Breast epithelium (tissue), 4 donors: ENCODE measurements at regions not wholly inside any gene's neighbourhood (a gene's known extent, or its start where the extent isn't known, plus 50 kb on each side); places are given as distances from the start of the nearest gene placed in this dataset.
"Not testable (repeated sequence)": the region's sequence is repeated elsewhere in the genome, so short reads cannot be mapped to it uniquely, and the experiment has no call there.

Experiments
- DNase-seq, 2 donors: peaks; one replicate each; pipeline ENCODE4 v3.0.0-alpha.2; 2019; ENCODE audit warnings: low spot score in 2 of 2
- H3K27ac ChIP-seq, 2 donors: fragments of 200-600 bp; sonication (generic) in 1 of 2; one replicate each; pipeline ENCODE4 v1.5.1; 2016 to 2019; ENCODE audit warnings: mild to moderate bottlenecking in 1 of 2
- H3K27me3 ChIP-seq, 2 donors: fragments of 200-600 bp; sonication (generic) in 1 of 2; one replicate each; pipeline versions ENCODE4 v1.5.1 to v1.6.0; 2017 to 2019; ENCODE audit warnings: control low read depth in 1 of 2, mild to moderate bottlenecking in 1 of 2
- H3K36me3 ChIP-seq: fragments of 200-600 bp; one replicate; pipeline ENCODE4 v1.5.1; 2019
- H3K4me1 ChIP-seq, 2 donors: fragments of 200-600 bp; sonication (generic); one replicate each; pipeline ENCODE4 v1.5.1; 2016 to 2019; ENCODE audit warnings: control low read depth in 1 of 2
- H3K4me3 ChIP-seq, 3 donors: fragments of 200-600 bp; sonication (generic); 1 replicate in 2 of 3; 2 replicates in 1 of 3; pipeline ENCODE4 v1.5.1; 2016 to 2019; ENCODE audit warnings: mild to moderate bottlenecking in 3 of 3, moderate library complexity in 2 of 3
- H3K9me3 ChIP-seq, 2 donors: fragments of 200-600 bp; sonication (generic) in 1 of 2; one replicate each; pipeline ENCODE4 v1.5.1; 2016 to 2019; ENCODE audit warnings: control low read depth in 1 of 2
- CTCF ChIP-seq, 3 donors: fragments of 450-650 bp; IDR thresholded peaks; one replicate each; pipeline ENCODE4 v1.5.1; 2016 to 2017; ENCODE audit warnings: antibody characterized with exemption in 3 of 3, mild to moderate bottlenecking in 3 of 3, moderate library complexity in 3 of 3
- POLR2A ChIP-seq: fragments of 450-650 bp; IDR thresholded peaks from one replicate; pipeline ENCODE4 v1.6.1; 2016; ENCODE audit warnings: antibody characterized with exemption, mild to moderate bottlenecking, moderate library complexity
- POLR2AphosphoS5 ChIP-seq, 3 donors: sonication (generic); formaldehyde crosslinking; IDR thresholded peaks; one replicate each; pipeline ENCODE4 v1.6.1; 2017; ENCODE audit warnings: antibody characterized with exemption in 3 of 3
- intact Hi-C: fragments of 100-400 bp; cut with DNase I; formaldehyde crosslinking; loops from one replicate; pipeline ENCODE4 v1.15.1; 2023; ENCODE audit warnings: low total_unique reads

- Histone ChIP-seq H3K27me3 (no peaks in the 10 kb centered on the region), H3K4me1 (no peaks in the 10 kb centered on the region), H3K27ac (no peak overlapping the region), H3K36me3 (no peaks in the 10 kb centered on the region), H3K4me3 (no peak overlapping the region), H3K9me3 (no peaks in the 10 kb centered on the region)
- TF ChIP-seq POLR2A (no peak), POLR2AphosphoS5 (IDR thresholded peaks at IDR 0.05) (no peak), CTCF (IDR thresholded peaks at IDR 0.05) (no peak)
- intact Hi-C loops = loop anchor here (10.0 kb wide), 1 partner anchor 437 kb away; no protein-coding TSS in a partner anchor
- DNase-seq = no peak
Measured at GRCh38 chr3:103227651-103228050, 792.8 kb downstream of the ZPLD1 start.

DNA sequence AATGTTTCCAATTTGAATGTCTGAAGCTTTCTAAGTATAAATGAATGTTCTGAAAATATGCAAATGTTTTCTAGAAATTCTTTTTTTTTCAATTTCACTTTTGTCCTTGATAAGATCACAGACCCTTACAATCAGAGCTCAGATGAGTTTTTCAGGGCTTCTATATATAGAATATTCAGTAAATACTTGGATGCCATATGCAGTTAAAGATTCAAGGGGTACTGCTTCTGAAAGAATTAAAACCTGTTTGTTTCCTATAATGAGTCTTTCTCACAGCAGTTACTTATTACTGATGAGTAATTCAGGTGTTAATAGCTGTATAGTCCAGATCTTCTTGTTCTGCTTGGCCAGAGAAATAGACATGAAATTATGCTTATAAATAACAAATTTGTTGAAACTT is 812.6 kb downstream of the ZPLD1 start:
- intact Hi-C loops = no loop called here
- H3K4me3 ChIP-seq = no peak overlapping the region
- H3K9me3 ChIP-seq = no peaks in the 10 kb centered on the region
- no peaks in the 10 kb centered on the region for H3K36me3 ChIP-seq
- no peaks in the 10 kb centered on the region for H3K4me1 ChIP-seq
- no peak overlapping the region for H3K27ac ChIP-seq
- TF ChIP-seq POLR2A (no peak), POLR2AphosphoS5 (IDR thresholded peaks at IDR 0.05) (no peak), CTCF (IDR thresholded peaks at IDR 0.05) (no peak)
- no peaks in the 10 kb centered on the region for H3K27me3 ChIP-seq
- no peak for DNase-seq

DNA sequence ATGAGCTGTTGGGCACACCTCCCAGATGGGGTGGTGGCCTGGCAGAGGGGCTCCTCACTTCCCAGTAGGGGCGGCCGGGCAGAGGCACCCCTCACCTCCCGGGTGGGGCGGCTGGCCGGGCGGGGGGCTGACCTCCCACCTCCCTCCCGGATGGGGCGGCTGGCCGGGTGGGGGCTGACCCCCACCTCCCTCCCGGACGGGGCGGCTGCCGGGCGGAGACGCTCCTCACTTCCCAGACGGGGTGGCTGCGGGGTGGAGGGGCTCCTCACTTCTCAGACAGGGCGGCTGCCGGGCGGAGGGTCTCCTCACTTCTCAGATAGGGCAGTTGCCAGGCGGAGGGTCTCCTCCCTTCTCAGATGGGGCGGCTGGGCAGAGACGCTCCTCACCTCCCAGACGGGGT is 820.0 kb downstream of the ZPLD1 start:
- H3K27me3 ChIP-seq, DNase-seq, H3K4me1 ChIP-seq, H3K4me3 ChIP-seq, H3K9me3 ChIP-seq, intact Hi-C loops, H3K27ac ChIP-seq, H3K36me3 ChIP-seq: not testable (repeated sequence)

GRCh38 chr3:103269287-103269686 is 834.5 kb downstream of the ZPLD1 start:
- DNase-seq = no peak
- Histone ChIP-seq H3K9me3 (peaks cover 7 to 23% of the 10 kb centered on the region in 2 donors), H3K36me3 (no peaks in the 10 kb centered on the region), H3K27me3 (no peaks in the 10 kb centered on the region), H3K4me1 (no peaks in the 10 kb centered on the region), H3K27ac (no peak overlapping the region), H3K4me3 (no peak overlapping the region)
- TF ChIP-seq POLR2AphosphoS5 (IDR thresholded peaks at IDR 0.05) = no peak
- TF ChIP-seq POLR2A = no peak
- no peak for TF ChIP-seq CTCF (IDR thresholded peaks at IDR 0.05)
- intact Hi-C loops = no loop called here

GRCh38 chr3:103271575-103271974 is 836.8 kb downstream of the ZPLD1 start:
- Histone ChIP-seq H3K4me3 (no peak overlapping the region), H3K27ac (no peak overlapping the region), H3K4me1 (no peaks in the 10 kb centered on the region), H3K9me3 (peaks cover 7 to 23% of the 10 kb centered on the region in 2 donors), H3K36me3 (no peaks in the 10 kb centered on the region), H3K27me3 (no peaks in the 10 kb centered on the region)
- intact Hi-C loops = no loop called here
- TF ChIP-seq CTCF (IDR thresholded peaks at IDR 0.05) (no peak), POLR2AphosphoS5 (IDR thresholded peaks at IDR 0.05) (no peak), POLR2A (no peak)
- DNase-seq = no peak

DNA sequence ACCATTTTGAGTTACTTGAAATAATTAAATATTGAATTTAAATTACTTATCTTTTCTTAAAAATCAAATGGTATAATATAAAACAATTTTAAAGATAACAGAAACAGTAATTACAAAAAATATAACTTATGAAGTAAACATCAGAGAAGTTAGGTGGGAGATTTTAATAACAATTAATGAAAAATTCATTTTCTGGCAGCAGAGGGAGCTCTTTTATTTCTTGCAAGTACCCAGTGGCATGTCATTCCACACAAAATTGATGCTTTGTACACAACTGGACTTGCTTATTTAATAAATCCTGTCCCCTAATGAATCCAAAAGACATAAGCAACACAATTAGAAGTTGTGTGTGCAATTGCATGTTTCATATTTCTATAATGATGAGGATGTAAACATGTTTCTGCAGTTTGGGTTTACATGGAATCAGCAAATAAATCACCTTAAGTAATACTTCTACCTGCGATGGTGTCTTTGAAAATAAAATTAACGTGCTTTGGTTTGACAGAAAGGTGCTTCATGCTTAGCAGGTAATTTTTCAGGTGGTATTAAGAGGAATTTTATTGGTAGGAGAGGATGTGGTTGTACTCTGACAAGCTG is 861.3 kb downstream of the ZPLD1 start:
- no peak for TF ChIP-seq CTCF (IDR thresholded peaks at IDR 0.05)
- no peak for TF ChIP-seq POLR2A
- TF ChIP-seq POLR2AphosphoS5 (IDR thresholded peaks at IDR 0.05) = no peak
- H3K4me1 ChIP-seq = no peaks in the 10 kb centered on the region
- H3K27ac ChIP-seq = no peak overlapping the region
- DNase-seq = no peak
- H3K27me3 ChIP-seq = no peaks in the 10 kb centered on the region
- H3K36me3 ChIP-seq = no peaks in the 10 kb centered on the region
- H3K9me3 ChIP-seq = peaks cover 0 to 3% of the 10 kb centered on the region in 2 donors
- intact Hi-C loops = no loop called here
- no peak overlapping the region for H3K4me3 ChIP-seq

DNA sequence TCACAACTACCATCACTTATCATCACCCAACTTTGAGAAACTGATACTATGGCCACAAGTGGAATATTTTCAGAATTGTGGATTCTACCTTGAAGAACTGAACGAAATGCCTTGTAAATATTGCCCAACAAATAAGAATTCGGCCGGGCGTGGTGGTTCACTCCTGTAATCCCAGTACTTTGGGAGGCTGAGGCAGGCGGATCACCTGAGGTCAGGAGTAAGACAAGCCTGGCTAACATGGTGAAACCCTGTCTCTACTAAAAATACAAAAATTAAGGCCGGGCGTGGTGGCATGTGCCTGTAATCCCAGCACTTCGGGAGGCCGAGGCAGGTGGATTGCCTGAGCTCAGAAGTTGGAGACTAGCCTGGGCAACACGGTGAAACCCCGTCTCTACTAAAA is 862.7 kb downstream of the ZPLD1 start:
- H3K27ac ChIP-seq, H3K27me3 ChIP-seq, DNase-seq, H3K9me3 ChIP-seq, intact Hi-C loops, H3K4me3 ChIP-seq, H3K36me3 ChIP-seq, H3K4me1 ChIP-seq: not testable (repeated sequence)
